Stimulated activated CD4-positive, alpha-beta T cell treated with anti-CD3 and anti-CD28 coated beads, Interleukin-1b, Interleukin-23, amount 100 ng/mL, for 24 hours (primary cell): ENCODE measurements at regions not wholly inside any gene's neighbourhood (a gene's known extent, or its start where the extent isn't known, plus 50 kb on each side); places are given as distances from the start of the nearest gene placed in this dataset.

ENCODE experiments used
- DNase-seq, 4 experiments: peaks; one replicate each; pipeline ENCODE4 v3.0.0-alpha.2; 2020; ENCODE audit warnings: low read depth in 4 of 4, low spot score in 1 of 4

- DNase-seq: no peak
Measured at GRCh38 chr16:6615636-6616035, 717.0 kb upstream of the RBFOX1 start.

DNA sequence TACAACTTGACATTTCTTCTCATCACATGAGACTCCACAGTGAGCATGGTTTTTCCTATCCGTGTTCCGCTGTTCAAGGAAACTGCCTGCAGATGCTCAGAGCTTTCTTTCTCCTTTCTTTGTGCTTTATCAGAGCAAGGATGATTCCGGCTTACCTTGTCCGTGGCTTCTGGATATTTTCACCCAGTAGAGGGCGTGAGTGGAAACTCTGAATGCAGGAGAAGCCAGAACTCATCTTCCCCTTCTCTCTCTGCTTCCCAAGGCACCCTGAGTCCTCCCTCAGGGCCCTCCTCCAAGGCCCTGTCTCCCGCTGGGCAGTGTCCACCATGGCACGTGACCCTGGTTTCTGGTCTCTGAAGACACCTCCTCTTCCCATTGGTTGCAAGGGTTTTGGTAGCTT is 721.1 kb upstream of the RBFOX1 start:
- no peak for DNase-seq

DNA sequence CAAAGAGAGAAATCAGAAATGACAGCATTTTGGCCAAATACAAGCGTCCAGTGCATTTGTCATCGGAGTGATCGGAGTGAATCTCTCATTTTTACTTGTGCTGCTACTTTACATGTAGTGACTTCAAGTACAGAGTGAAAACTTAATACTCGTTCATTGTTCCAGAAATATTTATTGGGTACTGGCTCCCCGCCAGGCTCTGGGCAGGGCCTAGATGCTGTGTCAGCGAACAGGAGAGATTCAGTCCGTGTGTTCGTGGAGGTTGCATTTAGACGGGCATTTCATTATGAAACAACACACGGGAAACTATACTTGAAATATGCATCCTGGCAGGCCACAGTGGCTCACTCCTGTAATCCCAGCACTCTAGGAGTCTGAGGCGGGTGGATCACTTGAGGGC is 727.2 kb upstream of the RBFOX1 start:
- DNase-seq: no peak

DNA sequence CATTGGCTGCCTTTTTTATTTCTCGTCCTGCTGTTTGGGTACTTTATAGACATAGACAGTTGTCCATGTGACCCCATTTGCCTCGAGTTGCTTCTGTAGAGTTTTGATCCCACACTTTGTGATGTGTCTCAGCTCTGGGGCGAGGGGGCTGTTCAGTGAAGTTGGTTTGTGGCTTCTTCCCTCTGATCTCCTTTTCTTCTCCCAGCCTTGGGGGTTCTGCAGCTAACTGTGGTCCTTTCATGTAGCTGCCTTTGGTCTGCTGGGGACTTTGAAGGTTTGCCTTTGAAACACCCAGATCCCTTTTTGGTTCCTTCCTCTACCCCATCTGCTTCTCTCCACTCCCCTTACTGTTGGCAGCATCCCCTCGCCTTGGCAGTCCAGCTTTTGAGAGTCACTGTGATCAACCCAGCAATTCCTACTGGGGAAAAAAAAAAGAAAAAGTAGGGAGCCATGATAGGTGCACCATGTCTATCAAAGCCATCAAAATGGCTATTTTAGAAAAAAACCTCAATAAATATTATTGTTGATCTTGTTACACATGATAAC is 728.8 kb upstream of the RBFOX1 start:
- DNase-seq: no peak

GRCh38 chr16:6602405-6602804 is 730.2 kb upstream of the RBFOX1 start:
- DNase-seq: no peak

DNA sequence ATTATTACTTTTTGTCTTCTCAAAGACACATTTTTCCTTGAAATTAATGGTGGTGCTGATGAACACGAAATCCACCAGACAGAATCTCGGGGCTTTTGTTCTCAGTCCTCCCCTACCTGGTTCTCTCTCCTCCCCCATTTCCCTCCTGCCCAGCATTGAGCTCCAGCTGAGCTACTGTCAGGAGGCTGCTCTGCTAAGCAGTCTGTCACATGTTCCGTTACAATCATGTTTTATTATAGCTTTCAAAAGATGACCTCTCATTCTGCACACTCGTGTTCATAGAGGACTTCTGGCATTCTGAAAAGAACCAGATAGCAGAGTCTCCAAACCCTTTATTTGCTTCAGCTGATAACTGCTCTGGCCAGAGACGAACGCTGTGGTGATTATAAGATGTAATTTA is 732.5 kb upstream of the RBFOX1 start:
- no peak for DNase-seq

DNA sequence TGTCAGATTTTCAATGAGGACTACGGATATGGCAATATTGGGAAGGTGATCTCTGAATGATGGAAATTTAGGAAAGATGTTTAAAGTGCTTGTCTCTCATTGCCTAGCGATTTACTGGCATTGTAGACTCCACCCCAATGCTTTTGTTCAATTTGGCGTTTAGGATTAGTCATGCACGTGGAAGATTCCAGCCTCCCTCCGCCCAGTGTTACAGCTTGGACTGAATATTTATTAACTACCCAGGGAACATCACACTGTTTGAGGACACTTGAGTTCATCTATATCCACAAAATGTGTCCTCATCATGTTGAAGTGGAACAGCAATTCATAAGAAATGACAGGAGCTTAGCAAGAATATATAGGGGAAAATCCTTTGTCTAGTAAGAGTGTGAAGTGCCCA is 738.8 kb upstream of the RBFOX1 start:
- DNase-seq: no peak

DNA sequence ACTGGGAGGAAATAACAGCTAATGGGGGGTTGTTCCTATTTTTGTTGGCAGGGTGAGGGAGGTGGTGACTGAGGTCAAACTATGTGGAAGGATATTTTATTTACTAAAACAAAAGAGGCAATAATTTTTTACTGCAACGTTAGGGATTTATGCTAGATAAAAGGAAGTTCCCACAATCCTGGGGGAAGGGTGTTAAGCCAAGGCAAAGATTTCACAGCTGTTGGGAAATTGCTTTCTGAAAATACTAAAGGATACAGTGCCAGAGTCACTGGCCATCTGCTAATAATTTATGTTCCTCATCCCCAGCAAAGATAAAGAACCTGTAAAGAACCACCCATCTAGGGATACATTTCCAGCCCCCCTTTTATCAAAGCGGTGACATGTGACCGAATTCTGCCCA is 756.0 kb upstream of the RBFOX1 start:
- DNase-seq: no peak

GRCh38 chr16:6576113-6576512 is 756.5 kb upstream of the RBFOX1 start:
- DNase-seq: no peak

DNA sequence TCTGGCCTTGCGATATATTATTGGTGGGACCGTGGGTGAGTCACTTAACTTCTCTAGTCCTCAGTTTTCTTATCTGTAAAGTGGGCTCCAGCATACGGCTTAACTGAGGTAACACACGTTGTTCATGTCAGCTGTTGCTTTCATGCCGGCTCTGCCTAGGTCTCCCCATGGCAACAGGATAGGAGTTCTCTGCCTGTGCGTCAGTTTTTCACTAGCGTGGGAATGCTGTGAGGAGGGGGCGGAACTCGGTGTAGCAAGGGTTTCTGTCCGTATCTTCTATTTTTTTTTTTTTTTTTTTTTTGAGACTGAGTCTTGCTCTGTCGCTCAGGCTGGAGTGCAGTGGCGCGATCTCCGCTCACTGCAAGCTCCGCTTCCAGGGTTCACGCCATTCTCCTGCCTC is 758.5 kb upstream of the RBFOX1 start:
- DNase-seq: no peak

DNA sequence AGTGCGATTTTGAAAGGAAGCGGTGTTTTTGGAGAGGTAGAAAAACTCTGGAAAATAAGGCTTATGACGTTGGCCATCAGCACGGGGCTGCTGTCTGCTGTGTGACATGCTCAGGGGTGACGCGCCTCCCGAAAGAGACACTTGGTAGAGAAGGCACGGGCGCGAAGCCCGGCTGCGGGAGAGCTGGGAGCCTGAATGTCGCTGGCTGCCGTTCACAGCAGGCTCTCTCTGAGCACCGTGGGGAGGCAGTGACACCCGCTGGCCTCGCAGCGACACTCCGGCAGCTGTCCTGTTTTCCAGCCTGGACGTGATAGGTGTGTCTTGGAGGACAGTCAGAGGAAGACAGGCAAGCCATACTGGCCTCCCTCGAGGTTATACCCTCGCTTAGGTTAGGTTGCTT is 759.1 kb upstream of the RBFOX1 start:
- no peak for DNase-seq

DNA sequence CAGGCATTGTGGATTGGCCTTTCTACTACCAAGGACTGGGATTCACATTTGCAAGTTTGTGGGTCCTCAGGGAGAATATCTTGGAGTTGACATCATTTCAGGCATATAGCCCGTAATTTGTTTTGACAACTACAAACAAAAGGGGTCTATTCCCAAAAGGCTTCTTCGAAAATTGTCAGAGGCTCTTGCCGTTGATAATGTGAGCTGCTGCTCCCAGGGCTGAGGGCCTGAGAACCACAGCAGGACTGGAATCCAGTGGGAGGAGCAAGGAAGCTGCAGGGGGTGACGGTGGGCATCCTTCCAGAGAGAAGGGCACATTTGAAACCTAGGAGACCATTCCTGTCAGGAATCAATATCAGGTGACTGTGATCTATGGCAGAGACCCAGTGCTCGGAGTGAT is 761.6 kb upstream of the RBFOX1 start:
- DNase-seq: no peak

- no peak for DNase-seq
Measured at GRCh38 chr16:6570530-6570929, 762.1 kb upstream of the RBFOX1 start.

DNA sequence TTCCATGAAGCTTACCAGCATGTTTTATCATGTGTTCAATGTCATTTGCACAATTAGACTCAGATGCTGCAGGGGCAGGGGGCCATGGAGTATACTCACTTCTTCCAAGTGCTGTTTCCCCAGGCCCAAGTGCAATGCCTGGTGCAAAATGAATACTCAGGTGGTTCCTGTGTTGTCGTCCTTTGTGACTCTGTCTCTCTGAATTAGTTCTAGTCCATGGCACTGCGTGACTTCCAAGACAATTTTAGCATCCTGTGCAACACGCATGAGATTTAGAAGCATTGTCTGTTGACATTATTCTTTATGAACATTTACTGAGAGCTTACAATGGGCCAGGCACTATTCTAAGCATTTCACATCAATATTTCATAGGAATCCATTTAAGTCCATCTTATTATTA is 769.7 kb upstream of the RBFOX1 start:
- DNase-seq: no peak

DNA sequence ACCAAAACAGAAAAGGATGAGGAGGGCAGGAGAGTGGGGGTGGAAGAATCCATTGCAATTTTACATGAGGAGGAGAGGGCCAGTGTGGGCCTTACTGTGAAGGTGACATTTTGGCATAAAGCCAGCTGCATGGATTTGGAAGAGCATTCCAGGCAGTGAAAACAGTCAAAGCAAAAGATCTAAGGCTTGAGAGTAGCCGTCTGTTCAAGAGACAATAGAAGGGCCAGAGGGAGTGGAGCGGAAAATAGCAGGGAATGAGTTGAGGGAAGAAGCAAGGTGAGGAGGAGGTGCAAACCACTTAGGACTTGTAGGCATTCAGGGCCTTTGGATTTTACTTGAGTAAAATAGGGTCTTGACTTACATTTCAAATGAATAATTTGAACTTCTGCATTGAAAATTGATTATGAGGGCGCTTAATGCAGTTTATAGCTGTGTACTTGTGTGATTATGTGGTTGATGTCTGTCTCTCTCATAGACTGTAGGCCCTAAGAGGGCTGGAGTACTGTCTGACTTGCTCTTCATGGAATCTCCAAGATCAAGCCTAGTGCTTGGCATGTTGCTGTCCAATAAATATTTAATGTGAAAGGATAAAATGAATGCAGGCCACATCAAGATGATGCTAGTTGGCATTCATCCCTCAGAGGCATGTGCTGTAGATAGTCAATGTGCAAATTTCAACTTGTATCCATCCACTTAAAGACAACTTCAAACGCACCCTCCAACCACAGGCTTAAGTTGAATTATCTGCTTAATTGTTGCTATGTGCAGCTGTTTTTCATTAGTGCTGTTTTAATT is 772.1 kb upstream of the RBFOX1 start:
- no peak for DNase-seq

DNA sequence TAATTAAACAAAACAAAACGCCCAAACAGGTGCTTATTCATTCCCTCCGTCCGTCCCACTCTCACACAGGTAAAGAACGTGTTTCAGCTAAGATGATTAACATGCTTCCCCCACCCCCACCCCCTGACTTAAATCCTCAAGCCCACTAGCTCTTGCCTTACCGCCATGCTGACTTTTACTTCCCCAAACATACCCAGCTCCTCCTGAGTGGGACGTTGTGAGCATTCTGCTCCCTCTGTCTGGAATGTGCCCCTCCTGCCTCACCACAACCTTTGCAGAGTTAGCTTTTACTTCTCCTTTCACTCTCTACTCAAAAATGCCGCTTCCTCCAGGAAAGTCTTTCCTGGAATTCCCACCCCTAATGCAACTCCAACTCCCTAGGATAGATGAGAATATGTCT is 774.0 kb upstream of the RBFOX1 start:
- DNase-seq: no peak

DNA sequence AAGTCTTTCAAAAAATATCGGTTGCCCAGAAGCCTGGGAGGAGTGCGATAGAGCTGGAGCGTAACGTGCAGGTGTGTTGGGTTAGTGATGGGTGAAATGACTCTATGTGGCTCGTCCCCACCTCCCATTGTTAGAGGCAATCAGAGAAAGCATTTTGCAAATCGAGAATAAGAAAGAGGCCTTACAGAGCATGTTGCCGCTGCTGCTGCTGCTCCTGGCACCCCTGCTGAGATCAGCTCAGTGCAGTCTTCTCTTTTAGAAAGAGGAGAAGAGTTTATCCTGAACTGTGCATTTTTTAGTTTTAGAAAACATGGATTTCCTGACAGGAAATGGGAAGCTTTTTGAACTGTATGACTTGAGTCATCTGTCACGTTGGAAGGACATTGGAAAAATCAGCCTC is 774.5 kb upstream of the RBFOX1 start:
- DNase-seq: no peak

GRCh38 chr16:6557353-6558023 is 775.2 kb upstream of the RBFOX1 start:
- DNase-seq: no peak

GRCh38 chr16:6549415-6549814 is 783.2 kb upstream of the RBFOX1 start:
- DNase-seq: no peak

GRCh38 chr16:6548507-6548906 is 784.1 kb upstream of the RBFOX1 start:
- no peak for DNase-seq

GRCh38 chr16:6547131-6547530 is 785.5 kb upstream of the RBFOX1 start:
- no peak for DNase-seq

GRCh38 chr16:6545329-6545728 is 787.3 kb upstream of the RBFOX1 start:
- no peak for DNase-seq

DNA sequence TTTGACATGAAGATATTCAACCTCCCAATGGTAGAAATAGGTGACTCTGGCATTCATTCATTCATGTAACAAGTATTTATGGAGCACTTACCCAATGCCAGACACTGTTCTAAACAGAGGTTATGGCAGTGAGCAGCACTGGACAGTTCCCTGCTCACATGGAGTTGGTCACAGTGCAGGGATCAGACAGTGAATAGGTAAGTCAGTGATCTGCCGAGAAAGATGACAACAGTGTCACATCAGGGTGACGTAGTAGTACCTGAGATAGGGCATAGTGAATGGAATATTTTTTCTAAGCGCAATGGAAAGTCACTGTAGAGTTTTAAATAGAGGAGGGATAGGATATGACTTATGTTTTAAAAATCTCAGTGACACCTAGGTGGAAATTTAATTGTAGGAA is 791.4 kb upstream of the RBFOX1 start:
- DNase-seq: no peak
